GM21717 (cell line): ENCODE measurements at regions not wholly inside any gene's neighbourhood (a gene's known extent, or its start where the extent isn't known, plus 50 kb on each side); places are given as distances from the start of the nearest gene placed in this dataset.
"Not testable (repeated sequence)": the region's sequence is repeated elsewhere in the genome, so short reads cannot be mapped to it uniquely, and the experiment has no call there.

ENCODE experiments used
- ATAC-seq: cut with Tn5 transposase; IDR thresholded peaks from one replicate; pipeline ENCODE4 v1.9.1; 2021; ENCODE audit warnings: mild to moderate bottlenecking, moderate library complexity; ENCODE audit not compliant: unreplicated experiment

- ATAC-seq, result no peak
Measured at GRCh38 chr3:39651993-39652739, 157.2 kb upstream of the MYRIP start.

- ATAC-seq, result not testable (repeated sequence)
Measured at GRCh38 chr3:39655718-39656117, 153.7 kb upstream of the MYRIP start.

GRCh38 chr3:39657075-39657474, 152.3 kb upstream of the MYRIP start:
- ATAC-seq, result no peak

GRCh38 chr3:39657775-39658174, 151.6 kb upstream of the MYRIP start:
- no peak for ATAC-seq

GRCh38 chr3:39664931-39665330, 144.5 kb upstream of the MYRIP start:
- no peak for ATAC-seq

GRCh38 chr3:39665441-39665840, 144.0 kb upstream of the MYRIP start:
- ATAC-seq, result no peak

- ATAC-seq, result no peak
Measured at GRCh38 chr3:39668420-39668819, 141.0 kb upstream of the MYRIP start.

GRCh38 chr3:39671116-39671515, 138.3 kb upstream of the MYRIP start:
- ATAC-seq, result no peak

GRCh38 chr3:39671600-39671999, 137.8 kb upstream of the MYRIP start:
- no peak for ATAC-seq

- ATAC-seq, result no peak
Measured at GRCh38 chr3:39705351-39705900, 104.0 kb upstream of the MYRIP start.

- ATAC-seq, result peak; percentile 53
Measured at GRCh38 chr3:39707314-39707909, 102.0 kb upstream of the MYRIP start.

- ATAC-seq, result no peak
Measured at GRCh38 chr3:39712413-39713048, 96.9 kb upstream of the MYRIP start.

- not testable (repeated sequence) for ATAC-seq
Measured at GRCh38 chr3:39713341-39713740, 96.1 kb upstream of the MYRIP start.

GRCh38 chr3:39716849-39717248, 92.6 kb upstream of the MYRIP start:
- ATAC-seq, result no peak

- no peak for ATAC-seq
Measured at GRCh38 chr3:39718674-39719595, 90.5 kb upstream of the MYRIP start.

GRCh38 chr3:39721076-39721475, 88.3 kb upstream of the MYRIP start:
- no peak for ATAC-seq

- ATAC-seq, result no peak
Measured at GRCh38 chr3:39724233-39724846, 85.1 kb upstream of the MYRIP start.

- ATAC-seq, result no peak
Measured at GRCh38 chr3:39725321-39725720, 84.1 kb upstream of the MYRIP start.

- no peak for ATAC-seq
Measured at GRCh38 chr3:39727415-39727814, 82.0 kb upstream of the MYRIP start.

- ATAC-seq, result no peak
Measured at GRCh38 chr3:39733804-39734203, 75.6 kb upstream of the MYRIP start.
